ENCODE measurements at regions not wholly inside any gene's neighbourhood (a gene's known extent, or its start where the extent isn't known, plus 50 kb on each side); places are given as distances from the start of the nearest gene placed in this dataset.

- no peak for TF ChIP-seq POLR2A (IDR thresholded peaks at IDR 0.05)
- TF ChIP-seq CTCF (IDR thresholded peaks at IDR 0.05) = no peak
Measured at GRCh38 chr2:16785149-16785548, 119.5 kb upstream of the CYRIA start.

Data from prostate gland (tissue), 2 donors.